ENCODE measurements at regions not wholly inside any gene's neighbourhood (a gene's known extent, or its start where the extent isn't known, plus 50 kb on each side); places are given as distances from the start of the nearest gene placed in this dataset.

GRCh38 chr10:71127104-71127503, 85.3 kb upstream of the UNC5B start:
- TF ChIP-seq POLR2A (IDR thresholded peaks at IDR 0.05): no peak
- TF ChIP-seq CTCF (IDR thresholded peaks at IDR 0.05): no peak
- TF ChIP-seq POLR2AphosphoS5 (IDR thresholded peaks at IDR 0.05): no peak
- no peak for TF ChIP-seq EP300 (IDR thresholded peaks at IDR 0.05)

Measured in upper lobe of left lung (tissue), 4 donors.